IPS-18c (cell line): ENCODE measurements at regions not wholly inside any gene's neighbourhood (a gene's known extent, or its start where the extent isn't known, plus 50 kb on each side); places are given as distances from the start of the nearest gene placed in this dataset.

Experiments used
- H3K4me3 ChIP-seq: 2 replicates; pipeline ENCODE4 v1.7.0; 2013; ENCODE audit warnings: low read depth, mild to moderate bottlenecking, low read length, moderate library complexity; ENCODE audit not compliant: insufficient read depth
- H3K9me3 ChIP-seq: one replicate; pipeline ENCODE4 v1.6.1; 2013; ENCODE audit warnings: mild to moderate bottlenecking, low read length, moderate library complexity; ENCODE audit not compliant: control insufficient read depth, insufficient read depth

DNA sequence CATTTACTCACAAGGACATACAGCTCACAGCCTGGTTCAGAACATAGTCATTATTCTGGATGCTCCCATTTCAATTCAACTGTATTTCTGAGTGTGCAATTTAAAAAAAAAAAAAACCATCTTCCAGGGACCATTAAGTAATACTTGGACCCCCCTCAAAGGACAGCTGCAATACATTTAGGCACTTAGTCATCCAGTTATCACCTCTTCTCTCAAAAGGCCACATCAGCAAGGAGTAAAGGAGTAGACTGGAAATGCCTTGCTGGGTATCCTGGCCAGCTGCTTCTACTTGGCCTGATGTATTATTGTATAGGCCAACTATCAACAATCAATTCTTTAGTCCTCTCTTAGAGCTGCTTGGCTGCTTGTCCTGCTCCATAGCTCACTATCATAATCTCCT, 211.4 kb upstream of the SETMAR start:
- Histone ChIP-seq H3K9me3 (no peaks in the 10 kb centered on the region), H3K4me3 (no peak overlapping the region)

DNA sequence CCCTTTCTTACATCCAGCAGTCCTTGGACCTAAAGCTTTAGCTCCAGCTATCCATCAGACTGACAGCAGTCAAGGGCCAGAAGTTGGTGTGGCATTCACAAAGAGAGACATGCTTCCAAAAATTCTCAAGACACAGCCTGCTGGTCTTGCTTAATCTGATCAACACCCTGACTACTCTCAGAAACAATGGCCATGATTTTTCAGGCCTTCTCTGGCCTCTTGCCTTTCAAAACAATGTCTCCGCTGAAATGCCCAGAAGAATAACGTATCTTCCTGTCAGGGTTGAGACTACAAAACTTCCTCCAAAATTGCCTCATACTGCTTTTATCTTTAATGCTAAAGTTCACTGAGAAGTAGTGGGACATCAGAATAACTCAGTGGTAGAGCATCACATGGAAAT, 205.4 kb upstream of the SETMAR start:
- H3K4me3 ChIP-seq, result no peak overlapping the region
- H3K9me3 ChIP-seq, result no peaks in the 10 kb centered on the region

DNA sequence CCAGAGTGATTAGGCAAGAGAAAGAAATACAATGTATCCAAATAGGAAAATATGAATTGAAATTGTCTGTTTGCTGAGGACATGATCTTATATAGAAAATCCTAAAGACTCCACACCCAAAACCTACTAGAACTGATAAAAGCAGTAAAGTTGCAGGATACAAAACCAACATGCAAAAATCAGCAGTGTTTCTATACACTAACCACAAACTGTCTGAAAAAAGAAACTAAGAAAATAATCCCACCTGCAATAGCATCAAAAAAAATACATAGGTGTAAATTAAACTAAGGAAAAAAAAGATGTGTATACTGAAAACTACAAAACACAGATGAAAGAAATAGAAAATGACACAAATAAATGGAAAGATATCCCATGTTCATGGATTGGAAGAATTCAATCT, 203.6 kb upstream of the SETMAR start:
- no peaks in the 10 kb centered on the region for H3K9me3 ChIP-seq
- H3K4me3 ChIP-seq, result no peak overlapping the region

DNA sequence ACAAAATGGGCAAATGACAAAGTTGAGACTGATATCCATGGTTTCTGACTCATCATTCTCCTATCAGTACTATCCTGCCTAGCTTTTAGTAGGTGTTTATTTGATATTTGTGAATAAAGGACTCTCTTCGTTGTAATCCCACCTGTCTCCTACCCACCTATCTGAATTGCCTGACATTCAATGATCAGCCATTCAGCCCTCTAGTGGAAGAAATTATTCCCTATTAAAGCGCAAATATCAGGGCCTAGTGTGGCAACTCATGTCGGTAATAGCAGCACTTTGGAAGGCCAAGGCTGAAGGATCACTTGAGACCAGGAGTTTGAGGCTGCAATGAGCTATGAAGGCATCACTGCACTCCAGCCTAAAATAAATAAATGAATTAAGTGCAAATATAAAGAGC, 195.7 kb upstream of the SETMAR start:
- no peak overlapping the region for H3K4me3 ChIP-seq
- H3K9me3 ChIP-seq, result peaks cover 2% of the 10 kb centered on the region

DNA sequence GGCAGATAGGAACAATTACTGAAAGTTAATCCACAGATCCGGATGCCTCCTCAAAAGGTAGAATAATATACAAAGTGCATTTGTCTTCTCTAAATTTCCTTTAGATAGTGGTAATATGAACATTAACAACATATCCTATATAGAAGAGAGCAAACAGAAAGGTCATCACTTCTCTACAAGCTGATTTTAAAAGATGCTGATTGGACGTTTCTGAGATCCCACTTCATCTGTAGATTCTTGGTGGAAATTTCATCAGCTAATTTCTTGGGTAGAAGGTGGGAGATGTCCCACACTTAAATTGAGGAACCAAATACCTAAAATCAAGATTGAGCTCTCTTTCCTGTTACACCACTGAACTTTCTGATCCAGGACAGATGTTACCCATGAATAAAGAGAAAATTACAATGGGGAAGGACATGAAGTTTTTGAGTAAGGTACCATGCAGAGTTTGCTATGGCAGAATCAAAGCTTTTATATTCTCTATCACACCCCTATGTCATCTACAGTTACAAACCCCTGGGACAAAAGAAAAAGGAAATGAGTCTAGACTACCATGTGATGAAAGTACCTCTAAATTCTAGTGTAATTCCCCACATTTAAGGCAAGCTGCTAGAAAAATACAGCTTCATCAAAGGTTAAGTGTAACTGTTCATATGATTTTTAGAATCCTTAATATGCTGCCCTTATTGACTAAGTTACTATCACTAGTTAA, 189.2 kb upstream of the SETMAR start:
- no peak overlapping the region for H3K4me3 ChIP-seq
- H3K9me3 ChIP-seq, result peaks cover 2% of the 10 kb centered on the region

DNA sequence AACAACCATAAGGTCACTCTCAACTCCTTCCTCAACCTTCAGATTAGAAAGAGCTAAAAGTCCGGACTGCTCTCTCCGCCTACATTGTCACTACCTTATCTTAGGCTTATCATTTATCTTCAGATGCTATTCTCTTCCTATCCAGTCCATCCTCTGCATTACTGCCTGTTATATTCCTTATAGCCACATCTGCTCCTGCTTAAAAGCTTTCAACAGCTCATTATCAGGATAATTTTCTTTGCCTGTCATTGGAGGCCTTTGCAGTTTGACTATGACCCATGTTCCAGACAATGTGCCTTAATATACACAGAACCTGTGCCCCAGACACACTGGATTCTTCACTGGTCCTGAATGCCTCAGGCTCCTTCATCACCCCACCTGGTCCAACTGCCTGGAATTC, 184.1 kb upstream of the SETMAR start:
- H3K4me3 ChIP-seq, result no peak overlapping the region
- H3K9me3 ChIP-seq, result no peaks in the 10 kb centered on the region

DNA sequence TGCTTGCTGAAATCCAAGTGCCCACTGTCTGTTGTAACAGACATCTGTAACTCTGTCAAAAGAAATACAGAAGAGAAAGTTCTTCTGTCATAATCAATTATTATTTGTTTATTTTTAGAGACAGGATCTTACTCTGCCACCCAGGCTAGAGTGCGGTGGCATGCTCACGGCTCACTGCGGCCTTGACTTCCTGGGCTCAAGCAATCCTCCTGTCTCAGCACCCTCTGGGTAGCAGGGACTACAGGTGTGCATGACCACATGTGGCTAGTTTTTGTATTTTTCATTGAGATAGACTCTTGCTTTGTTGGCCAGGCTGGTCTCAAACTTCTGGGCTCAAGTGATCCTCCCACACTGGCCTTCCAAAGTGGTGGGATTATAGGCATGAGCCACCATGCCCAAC, 177.6 kb upstream of the SETMAR start:
- Histone ChIP-seq H3K4me3 (no peak overlapping the region), H3K9me3 (peaks cover 2% of the 10 kb centered on the region)

DNA sequence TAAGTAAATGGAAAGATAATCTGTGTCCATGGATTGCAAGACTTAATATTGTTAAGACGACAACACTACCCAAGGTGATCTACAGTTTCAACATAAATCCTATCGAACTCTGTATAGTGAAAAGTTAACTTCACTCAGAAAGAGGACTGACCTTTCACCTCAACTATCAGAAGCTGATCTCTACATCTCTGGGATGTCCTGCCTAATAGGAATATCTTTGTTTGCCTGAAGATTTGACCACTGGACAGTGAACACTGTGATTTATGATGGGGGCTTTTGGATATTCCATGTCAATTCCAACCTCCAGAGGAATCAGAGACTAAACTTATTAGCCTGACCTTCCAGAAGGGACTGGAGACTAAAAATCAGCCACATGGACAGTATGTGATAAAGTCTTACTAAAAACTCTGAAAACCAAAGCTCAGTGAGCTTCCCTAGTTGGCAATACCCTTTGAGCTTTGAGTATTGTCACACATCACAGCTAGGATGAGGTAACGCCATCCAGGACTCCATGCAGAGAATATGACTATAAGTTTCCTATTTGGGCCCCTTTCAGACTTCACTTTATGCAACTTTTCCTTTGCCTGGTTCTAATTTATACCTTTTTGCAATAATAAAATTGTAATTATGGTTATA, 164.9 kb upstream of the SETMAR start:
- Histone ChIP-seq H3K4me3 (no peak overlapping the region), H3K9me3 (no peaks in the 10 kb centered on the region)

DNA sequence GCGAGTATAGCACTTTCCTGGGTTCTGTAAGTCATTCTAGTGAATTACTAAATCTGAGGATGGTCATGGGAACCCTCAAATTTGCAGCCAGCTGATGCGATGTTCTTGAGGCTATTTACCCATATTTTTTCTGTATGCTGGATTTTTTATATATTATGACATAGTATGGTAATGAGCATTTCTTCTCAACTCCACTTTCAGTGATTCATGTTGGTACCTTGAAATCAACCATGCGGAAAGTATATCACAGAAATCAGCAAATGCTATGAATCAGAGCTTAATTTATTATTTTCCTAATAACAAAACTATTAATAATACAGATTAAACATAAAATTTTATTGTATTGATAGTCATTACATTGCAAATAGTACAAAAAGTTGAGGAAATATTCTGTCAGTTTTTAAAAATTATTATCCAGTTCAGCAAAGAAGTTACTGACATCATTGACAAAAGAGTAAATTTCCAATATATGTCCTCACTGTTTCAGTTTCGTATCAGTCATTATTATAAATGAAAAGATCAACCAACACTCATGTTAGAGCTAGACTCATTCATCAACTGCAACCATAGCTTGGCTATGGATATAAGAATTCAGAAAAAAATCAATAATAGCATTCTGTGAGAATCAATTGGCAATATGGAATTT, 164.3 kb upstream of the SETMAR start:
- no peaks in the 10 kb centered on the region for H3K9me3 ChIP-seq
- no peak overlapping the region for H3K4me3 ChIP-seq

DNA sequence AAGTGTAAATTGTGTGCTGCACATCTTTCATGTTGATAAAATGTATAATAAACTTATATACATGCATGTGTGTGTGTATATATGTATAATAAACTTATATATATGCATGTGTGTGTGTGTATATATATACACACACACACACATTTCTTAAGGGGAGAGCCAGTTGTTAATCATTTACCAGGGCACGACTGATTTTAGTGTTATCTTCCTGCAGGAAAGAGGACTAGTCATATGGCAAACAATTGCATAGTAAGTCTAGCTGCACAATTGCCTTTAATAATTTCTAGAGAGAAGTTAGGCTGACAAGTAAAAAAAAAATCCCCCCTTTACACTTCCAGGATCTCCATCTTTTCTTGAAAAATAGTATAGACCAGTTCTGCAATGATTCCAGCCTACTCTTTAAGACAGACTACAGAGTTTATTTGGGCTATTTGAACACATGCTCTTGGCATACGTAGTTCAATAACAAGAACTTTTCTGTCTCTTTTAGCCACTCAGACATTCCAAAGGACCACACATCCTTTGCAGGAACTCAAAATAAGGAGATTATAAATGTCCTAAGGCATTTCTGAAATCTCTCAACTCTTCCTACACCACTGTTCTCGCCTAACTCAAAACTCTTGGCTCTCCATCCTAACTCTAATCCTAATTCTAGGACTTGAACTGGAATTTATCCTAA, 163.6 kb upstream of the SETMAR start:
- Histone ChIP-seq H3K4me3 (no peak overlapping the region), H3K9me3 (no peaks in the 10 kb centered on the region)

DNA sequence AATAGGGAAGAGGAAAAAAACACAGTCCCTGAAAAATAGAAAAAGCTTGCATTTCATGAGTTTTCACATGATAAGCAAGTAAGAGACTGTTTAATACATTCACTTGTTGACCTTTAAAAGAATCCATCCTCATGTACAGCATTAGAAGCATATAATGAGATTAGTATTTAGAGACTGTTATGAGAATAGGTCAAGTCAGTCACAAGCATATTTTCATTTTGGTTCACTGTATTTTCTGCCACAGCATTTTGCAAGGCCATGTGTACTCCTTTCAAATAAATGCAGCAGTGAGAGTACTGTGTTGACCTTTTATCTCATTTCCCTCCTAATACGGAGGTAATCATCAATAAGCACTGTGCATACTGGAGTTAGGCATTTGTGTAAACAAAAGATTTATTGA, 162.2 kb upstream of the SETMAR start:
- Histone ChIP-seq H3K4me3 (no peak overlapping the region), H3K9me3 (peaks cover 2% of the 10 kb centered on the region)

DNA sequence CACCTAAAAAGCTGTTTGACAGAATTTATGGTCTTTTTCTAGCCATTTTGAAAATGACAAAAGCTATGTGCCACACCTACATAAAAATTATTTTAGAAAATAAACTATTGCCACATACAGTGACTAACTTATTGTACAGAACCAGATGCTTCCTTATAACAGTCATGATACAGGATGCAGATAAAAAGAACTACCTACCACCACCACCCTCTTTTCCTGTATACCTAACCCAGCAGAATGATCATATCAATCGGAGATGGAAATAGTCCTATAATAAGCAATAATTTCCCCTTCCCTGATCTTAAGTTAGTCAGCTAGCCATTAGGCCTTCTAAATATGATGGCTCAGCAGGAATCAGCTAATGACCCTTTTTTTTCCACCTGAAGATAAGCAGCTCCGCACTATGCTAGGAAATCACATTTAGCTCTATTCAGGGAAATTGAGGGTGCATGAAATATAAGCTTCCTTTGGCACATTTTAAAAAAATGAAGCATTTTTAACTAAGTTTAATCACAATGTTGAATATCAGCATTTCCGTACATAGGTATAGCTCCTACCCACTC, 155.5 kb upstream of the SETMAR start:
- H3K4me3 ChIP-seq, result no peak overlapping the region
- peaks cover 2% of the 10 kb centered on the region for H3K9me3 ChIP-seq

DNA sequence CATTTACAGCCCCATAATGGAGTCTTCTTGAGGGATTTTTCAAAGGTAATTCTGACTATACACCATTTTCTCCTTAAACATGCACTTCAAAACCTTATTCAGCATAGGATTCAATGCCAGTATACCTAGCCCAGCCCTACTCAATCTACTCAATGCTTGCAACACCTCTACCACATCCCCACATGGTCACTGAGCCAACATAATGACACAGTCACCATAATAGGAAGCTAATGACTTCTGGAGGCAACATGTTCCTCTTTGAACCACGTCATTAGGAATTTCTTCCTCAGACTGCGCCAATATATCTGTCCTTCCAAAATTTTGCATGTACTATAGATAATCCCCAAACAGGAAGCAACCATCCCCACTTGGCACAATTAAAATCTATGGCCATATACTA, 153.9 kb upstream of the SETMAR start:
- no peak overlapping the region for H3K4me3 ChIP-seq
- peaks cover 2% of the 10 kb centered on the region for H3K9me3 ChIP-seq

DNA sequence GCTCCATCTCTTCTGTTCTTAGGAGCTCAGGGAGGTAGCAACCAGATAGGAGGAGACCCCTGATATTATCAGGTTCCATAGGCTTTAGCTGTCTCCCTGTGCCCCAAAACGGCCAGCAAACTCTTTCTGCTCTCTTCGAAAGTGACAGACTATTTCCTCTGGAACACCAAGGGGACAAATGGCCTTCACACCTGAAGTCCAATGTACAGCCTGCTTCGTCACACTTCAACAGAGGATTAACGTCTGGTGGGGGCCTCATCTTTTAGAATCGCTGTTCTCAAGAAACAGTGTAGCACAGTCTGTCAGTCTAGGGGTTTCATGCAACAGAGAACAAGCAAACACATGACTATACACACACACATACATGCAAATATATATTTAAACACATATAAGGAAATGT, 152.4 kb upstream of the SETMAR start:
- no peaks in the 10 kb centered on the region for H3K9me3 ChIP-seq
- no peak overlapping the region for H3K4me3 ChIP-seq

DNA sequence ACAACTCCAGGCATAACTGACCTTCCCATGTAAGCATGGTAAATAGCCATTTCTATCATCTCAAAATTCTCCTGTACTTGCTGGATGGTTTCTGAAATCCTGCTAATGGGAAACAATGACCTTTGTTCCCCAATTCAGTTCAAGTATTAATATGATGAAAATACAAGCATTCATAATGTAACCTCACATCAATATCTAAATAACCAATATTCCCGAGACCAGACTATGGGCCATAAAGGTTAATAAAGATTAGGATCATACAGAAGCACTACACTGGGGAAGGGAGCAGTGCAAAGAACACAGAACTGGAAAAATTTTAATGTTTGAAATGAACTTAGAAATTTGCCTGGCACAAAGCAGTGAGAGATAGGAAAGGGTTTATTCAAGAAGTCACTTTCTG, 151.3 kb upstream of the SETMAR start:
- Histone ChIP-seq H3K4me3 (no peak overlapping the region), H3K9me3 (no peaks in the 10 kb centered on the region)

DNA sequence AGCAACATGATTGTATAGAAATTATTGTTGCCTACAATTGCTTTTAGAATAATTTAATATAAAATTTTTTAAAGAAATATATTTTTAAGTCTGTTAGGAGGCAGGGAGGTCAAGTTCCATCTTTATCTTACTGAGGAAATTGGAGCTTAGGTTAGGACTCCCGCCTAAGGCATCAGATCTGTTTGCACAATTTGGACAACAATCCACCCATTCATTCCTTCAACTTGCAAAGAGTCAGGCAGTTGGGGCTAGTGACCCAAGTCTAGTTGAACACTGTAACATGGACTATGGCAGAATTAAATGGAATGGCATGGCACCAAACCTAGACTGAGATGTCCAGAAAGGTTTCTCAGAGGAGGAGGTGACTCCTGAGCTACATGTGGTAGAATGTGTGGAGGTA, 149.4 kb upstream of the SETMAR start:
- Histone ChIP-seq H3K9me3 (no peaks in the 10 kb centered on the region), H3K4me3 (no peak overlapping the region)

DNA sequence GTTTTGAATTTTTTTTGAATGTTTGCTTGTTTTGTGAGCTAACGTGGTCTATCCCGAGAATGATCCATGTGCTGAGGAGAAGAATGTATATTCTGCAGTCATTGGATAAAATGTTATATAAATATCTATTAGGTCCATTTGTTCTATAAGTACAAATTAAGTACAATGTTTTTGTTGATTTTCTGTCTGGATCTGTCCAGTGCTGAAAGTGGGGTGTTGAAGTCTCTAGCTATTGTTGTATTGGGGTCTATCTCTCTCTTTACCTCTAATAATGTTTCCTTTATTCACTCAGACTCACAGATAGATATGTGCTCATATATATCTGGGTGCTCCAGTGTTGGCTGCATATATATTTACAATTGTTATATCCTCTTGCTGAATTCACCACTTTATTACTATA, 144.8 kb upstream of the SETMAR start:
- Histone ChIP-seq H3K9me3 (no peaks in the 10 kb centered on the region), H3K4me3 (no peak overlapping the region)

DNA sequence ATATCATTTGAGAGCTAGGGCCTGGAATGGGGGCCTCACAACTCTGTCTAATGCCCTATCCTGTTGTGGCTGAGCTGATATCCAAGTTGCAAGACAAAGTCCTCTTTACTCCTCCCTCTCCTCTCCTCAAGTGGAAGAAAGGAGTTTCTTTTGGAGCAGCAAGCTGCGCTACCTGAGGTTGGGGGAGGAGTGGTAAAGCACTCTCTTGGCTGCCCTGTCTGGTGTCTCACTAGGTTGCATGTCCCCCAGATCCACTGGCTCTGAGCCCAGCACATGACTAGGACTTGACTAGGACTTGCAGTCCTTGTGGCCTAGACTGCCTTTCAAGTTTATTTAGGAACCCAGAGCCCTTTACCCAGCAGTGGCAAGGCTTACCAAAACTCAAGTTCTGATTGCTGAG, 141.1 kb upstream of the SETMAR start:
- Histone ChIP-seq H3K9me3 (no peaks in the 10 kb centered on the region), H3K4me3 (no peak overlapping the region)
